ENCODE measurements at regions not wholly inside any gene's neighbourhood (a gene's known extent, or its start where the extent isn't known, plus 50 kb on each side); places are given as distances from the start of the nearest gene placed in this dataset.

DNA sequence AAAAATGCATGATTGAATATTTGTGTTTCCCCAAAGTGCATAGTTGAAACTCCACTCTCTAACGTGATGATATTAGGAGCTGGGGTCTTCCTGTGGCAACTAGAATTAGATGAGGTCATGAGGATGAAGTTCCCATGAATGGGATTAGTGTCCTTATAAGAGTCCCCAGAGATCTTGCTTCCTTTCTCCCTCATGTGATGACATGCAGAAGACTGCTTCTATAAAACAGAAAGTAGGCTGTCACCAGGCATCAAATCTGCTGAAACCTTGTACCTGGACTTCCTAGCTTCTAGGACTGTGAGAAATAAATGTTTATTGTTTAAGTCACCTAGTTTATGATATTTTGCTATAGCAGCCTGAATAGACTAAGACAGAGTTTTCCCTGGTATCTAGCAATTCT, 586.5 kb upstream of the EPHA7 start:
- TF ChIP-seq CTCF (IDR thresholded peaks at IDR 0.05) (no peak), EZH2 (IDR thresholded peaks at IDR 0.05; ENCODE audit: borderline replicate concordance, insufficient read depth, low read depth, low read length, poor library complexity, severe bottlenecking) (no peak)

All from B cell (primary cell).